ENCODE measurements at regions not wholly inside any gene's neighbourhood (a gene's known extent, or its start where the extent isn't known, plus 50 kb on each side); places are given as distances from the start of the nearest gene placed in this dataset.

GRCh38 chr15:31274496-31275330 lies 51.9 kb upstream of the KLF13 start:
- TF ChIP-seq CTCF (IDR thresholded peaks at IDR 0.05) (no peak), POLR2A (IDR thresholded peaks at IDR 0.05) (no peak), POLR2AphosphoS5 (IDR thresholded peaks at IDR 0.05) (no peak), EP300 (IDR thresholded peaks at IDR 0.05) (no peak)

Measured in upper lobe of left lung (tissue), 4 donors.